CD4-positive, alpha-beta T cell (primary cell): ENCODE measurements at regions not wholly inside any gene's neighbourhood (a gene's known extent, or its start where the extent isn't known, plus 50 kb on each side); places are given as distances from the start of the nearest gene placed in this dataset.

Experiments
- ATAC-seq: fragments of 200-7000 bp; cut with Tn5 transposase; one replicate; pipeline ENCODE4 v1.10.0; 2022; ENCODE audit warnings: mild to moderate bottlenecking; ENCODE audit not compliant: poor library complexity
- CTCF ChIA-PET: fragments of 350-600 bp; sonication (Branson Sonifier 250); formaldehyde crosslinking; loops from one replicate; lab custom pipeline; 2021; ENCODE audit warnings: antibody characterized with exemption, inconsistent platforms; lab: Charles Lee
- POLR2A ChIA-PET: fragments of 350-600 bp; sonication (Branson Sonifier 250); formaldehyde crosslinking; loops from one replicate; lab custom pipeline; 2021; ENCODE audit warnings: antibody characterized with exemption, inconsistent platforms; lab: Charles Lee
- DNase-seq, 14 experiments: peaks; one replicate each; pipeline ENCODE4 v3.0.0-alpha.2; 2013 to 2020; ENCODE audit warnings: mixed read lengths in 2 of 14
- H3K27ac ChIP-seq, 2 donors: one replicate each; pipeline versions ENCODE4 v1.5.1 to v1.7.0; 2013; ENCODE audit warnings: low read length in 2 of 2, low read depth in 1 of 2, mild to moderate bottlenecking in 1 of 2
- H3K27me3 ChIP-seq, 2 experiments: 1 replicate in 1 of 2; 2 replicates in 1 of 2; pipeline versions ENCODE4 v1.6.1 to v1.7.0; 2013; ENCODE audit warnings: low read length in 2 of 2, control low read depth in 1 of 2, mild to moderate bottlenecking in 1 of 2, moderate library complexity in 1 of 2; ENCODE audit not compliant: insufficient read depth in 2 of 2, control insufficient read depth in 1 of 2
- H3K36me3 ChIP-seq: one replicate; pipeline ENCODE4 v1.6.1; 2013; ENCODE audit warnings: low read length, control low read depth; ENCODE audit not compliant: insufficient read depth
- H3K4me1 ChIP-seq: one replicate; pipeline ENCODE4 v1.6.1; 2013; ENCODE audit warnings: low read length, control low read depth; ENCODE audit not compliant: insufficient read depth
- H3K4me3 ChIP-seq: one replicate; pipeline ENCODE4 v1.5.1; 2013; ENCODE audit warnings: mild to moderate bottlenecking, low read length, moderate library complexity
- H3K9me3 ChIP-seq, 2 experiments: 1 replicate in 1 of 2; 2 replicates in 1 of 2; pipeline versions ENCODE4 v1.6.1 to v1.7.0; 2013; ENCODE audit warnings: low read length in 2 of 2, mild to moderate bottlenecking in 2 of 2, control low read depth in 1 of 2, moderate library complexity in 1 of 2; ENCODE audit not compliant: control insufficient read depth in 1 of 2, insufficient read depth in 1 of 2
- H3K27ac Mint-ChIP-seq: one replicate; pipeline ENCODE4 v1.8.0; 2020; ENCODE audit warnings: mixed read lengths
- H3K27me3 Mint-ChIP-seq: one replicate; pipeline ENCODE4 v1.8.0; 2021; ENCODE audit warnings: mixed read lengths
- H3K36me3 Mint-ChIP-seq: one replicate; pipeline ENCODE4 v1.8.0; 2021; ENCODE audit warnings: low read depth, mixed read lengths
- H3K4me1 Mint-ChIP-seq: one replicate; pipeline ENCODE4 v1.8.0; 2021; ENCODE audit warnings: low read depth, mixed read lengths
- H3K4me3 Mint-ChIP-seq: one replicate; pipeline ENCODE4 v1.8.0; 2020; ENCODE audit warnings: mild to moderate bottlenecking, mixed read lengths
- H3K9me3 Mint-ChIP-seq: one replicate; pipeline ENCODE4 v1.8.0; 2020; ENCODE audit warnings: mixed read lengths
- intact Hi-C, 2 experiments: fragments of 100-400 bp; cut with DNase I in 1 of 2; cut with micrococcal nuclease in 1 of 2; formaldehyde crosslinking; loops; one replicate each; pipeline versions ENCODE4 v1.15.1 to v1.9.0; 2023 to 2025; cut with DNase I, micrococcal nuclease
- TF ChIP-seq, protein P1 (sequence below): fragments of 200-600 bp; IDR thresholded peaks from one replicate; pipeline ENCODE4 v1.8.0; 2022; ENCODE audit warnings: antibody characterized with exemption, mild to moderate bottlenecking

DNA sequence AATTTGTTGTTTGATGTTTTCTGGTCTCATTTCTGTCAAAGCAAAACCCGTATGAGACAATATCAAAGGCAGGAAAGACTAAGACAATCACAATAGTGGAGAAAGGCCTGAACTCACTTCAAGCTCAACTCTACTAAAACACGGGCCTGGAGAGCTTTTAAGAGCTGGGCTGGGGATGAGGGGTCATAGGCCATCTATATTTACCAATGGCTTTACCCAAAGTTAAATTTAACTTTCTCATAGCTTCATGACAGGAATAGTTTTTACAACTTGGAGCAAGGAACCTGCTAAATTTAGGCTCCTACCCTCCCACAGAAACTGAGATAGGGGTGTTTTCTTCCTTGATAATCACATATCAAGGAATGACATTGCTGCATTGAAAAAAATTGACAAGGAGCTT, 223.4 kb upstream of the CHORDC1 start:
- ChIA-PET POLR2A (no interaction called here), CTCF (no interaction called here)
- no peaks in the 10 kb centered on the region for H3K36me3 Mint-ChIP-seq
- H3K9me3 ChIP-seq: no peaks in the 10 kb centered on the region
- H3K9me3 Mint-ChIP-seq: no peaks in the 10 kb centered on the region
- TF ChIP-seq, protein P1, sequence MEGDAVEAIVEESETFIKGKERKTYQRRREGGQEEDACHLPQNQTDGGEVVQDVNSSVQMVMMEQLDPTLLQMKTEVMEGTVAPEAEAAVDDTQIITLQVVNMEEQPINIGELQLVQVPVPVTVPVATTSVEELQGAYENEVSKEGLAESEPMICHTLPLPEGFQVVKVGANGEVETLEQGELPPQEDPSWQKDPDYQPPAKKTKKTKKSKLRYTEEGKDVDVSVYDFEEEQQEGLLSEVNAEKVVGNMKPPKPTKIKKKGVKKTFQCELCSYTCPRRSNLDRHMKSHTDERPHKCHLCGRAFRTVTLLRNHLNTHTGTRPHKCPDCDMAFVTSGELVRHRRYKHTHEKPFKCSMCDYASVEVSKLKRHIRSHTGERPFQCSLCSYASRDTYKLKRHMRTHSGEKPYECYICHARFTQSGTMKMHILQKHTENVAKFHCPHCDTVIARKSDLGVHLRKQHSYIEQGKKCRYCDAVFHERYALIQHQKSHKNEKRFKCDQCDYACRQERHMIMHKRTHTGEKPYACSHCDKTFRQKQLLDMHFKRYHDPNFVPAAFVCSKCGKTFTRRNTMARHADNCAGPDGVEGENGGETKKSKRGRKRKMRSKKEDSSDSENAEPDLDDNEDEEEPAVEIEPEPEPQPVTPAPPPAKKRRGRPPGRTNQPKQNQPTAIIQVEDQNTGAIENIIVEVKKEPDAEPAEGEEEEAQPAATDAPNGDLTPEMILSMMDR: no peak
- H3K36me3 ChIP-seq: no peaks in the 10 kb centered on the region
- H3K4me1 ChIP-seq: no peaks in the 10 kb centered on the region
- H3K4me3 ChIP-seq: no peak overlapping the region
- intact Hi-C loops: no loop called here
- H3K27me3 Mint-ChIP-seq: no peaks in the 10 kb centered on the region
- ATAC-seq (no peak), DNase-seq (no peak)
- H3K27ac ChIP-seq: no peak overlapping the region
- H3K27me3 ChIP-seq: no peaks in the 10 kb centered on the region
- H3K4me1 Mint-ChIP-seq: peaks cover 12% of the 10 kb centered on the region
- H3K4me3 Mint-ChIP-seq: no peak overlapping the region
- H3K27ac Mint-ChIP-seq: no peak overlapping the region

DNA sequence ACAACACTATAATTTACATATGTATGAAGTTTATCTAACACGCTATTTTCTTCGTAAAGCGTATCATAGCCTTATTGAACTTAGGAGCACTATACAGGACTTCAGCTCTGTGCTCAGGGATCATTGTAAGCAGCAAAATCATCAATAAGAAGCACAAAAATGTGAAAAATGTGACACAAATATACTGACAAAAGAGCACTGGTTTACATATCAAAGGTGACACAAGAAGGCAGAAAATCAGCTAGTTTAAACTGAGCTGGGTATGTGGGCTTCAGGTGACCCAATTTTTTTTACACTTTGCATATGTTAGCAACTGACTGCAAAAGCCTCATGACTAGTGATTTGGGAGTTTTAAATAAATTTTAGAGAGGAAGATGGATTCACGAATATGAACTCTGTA, 215.2 kb upstream of the CHORDC1 start:
- POLR2A ChIA-PET: no interaction called here

DNA sequence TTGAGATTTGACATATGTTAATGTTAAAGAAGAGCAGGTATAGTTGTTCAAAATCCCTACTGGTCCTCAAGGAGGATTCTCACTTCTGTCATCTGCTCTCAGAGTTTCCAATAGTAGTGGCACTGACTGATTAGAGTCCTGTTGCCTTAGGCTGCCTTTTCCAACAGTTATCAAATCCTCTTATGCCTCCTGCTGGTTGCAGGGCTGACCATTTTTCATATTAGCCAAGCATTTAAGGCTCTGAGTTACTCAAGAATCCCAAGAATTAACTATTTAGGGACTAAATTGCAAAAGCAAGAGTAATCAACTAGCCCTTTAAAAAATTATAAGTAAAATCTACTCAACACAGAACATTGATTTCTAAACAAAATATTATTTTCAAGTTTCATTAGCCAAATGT, 212.0 kb upstream of the CHORDC1 start:
- Histone ChIP-seq H3K9me3 (no peaks in the 10 kb centered on the region), H3K27me3 (no peaks in the 10 kb centered on the region), H3K36me3 (no peaks in the 10 kb centered on the region), H3K4me3 (no peak overlapping the region), H3K27ac (no peak overlapping the region), H3K4me1 (no peaks in the 10 kb centered on the region)
- DNase-seq: peak in 2 of 14 experiments; percentile 2 to 3
- Mint-ChIP-seq H3K4me3 (no peak overlapping the region), H3K36me3 (no peaks in the 10 kb centered on the region), H3K9me3 (no peaks in the 10 kb centered on the region), H3K4me1 (no peaks in the 10 kb centered on the region), H3K27me3 (no peaks in the 10 kb centered on the region), H3K27ac (no peak overlapping the region)
- intact Hi-C loops: no loop called here
- TF ChIP-seq, protein P1: no peak
- CTCF ChIA-PET: interaction anchor here (1.1 kb wide), 1 partner anchor 22 kb away, joined by 3 read pairs; no protein-coding TSS in a partner anchor
- ATAC-seq: no peak
- POLR2A ChIA-PET: no interaction called here

More for the DNA sequence above, 215.2 kb upstream of the CHORDC1 start:
- no peak overlapping the region for H3K4me3 ChIP-seq
- Mint-ChIP-seq H3K27ac (no peak overlapping the region), H3K27me3 (no peaks in the 10 kb centered on the region), H3K36me3 (no peaks in the 10 kb centered on the region), H3K9me3 (no peaks in the 10 kb centered on the region), H3K4me3 (no peak overlapping the region), H3K4me1 (no peaks in the 10 kb centered on the region)
- ATAC-seq (no peak), DNase-seq (no peak)
- no peaks in the 10 kb centered on the region for H3K4me1 ChIP-seq
- TF ChIP-seq, protein P1: no peak
- intact Hi-C loops: no loop called here
- no peaks in the 10 kb centered on the region for H3K27me3 ChIP-seq
- H3K9me3 ChIP-seq: no peaks in the 10 kb centered on the region
- H3K27ac ChIP-seq: no peak overlapping the region
- H3K36me3 ChIP-seq: no peaks in the 10 kb centered on the region
- CTCF ChIA-PET: no interaction called here
